NT2/D1 (cell line): ENCODE measurements at regions not wholly inside any gene's neighbourhood (a gene's known extent, or its start where the extent isn't known, plus 50 kb on each side); places are given as distances from the start of the nearest gene placed in this dataset.

Experiments
- YY1 ChIP-seq: IDR thresholded peaks from 2 replicates; pipeline ENCODE4 v1.6.1; 2011; ENCODE audit not compliant: insufficient read length, insufficient read depth
- ZNF274 ChIP-seq: IDR thresholded peaks from 2 replicates; pipeline ENCODE4 v1.6.1; 2011; ENCODE audit warnings: mild to moderate bottlenecking, low read depth, low read length

DNA sequence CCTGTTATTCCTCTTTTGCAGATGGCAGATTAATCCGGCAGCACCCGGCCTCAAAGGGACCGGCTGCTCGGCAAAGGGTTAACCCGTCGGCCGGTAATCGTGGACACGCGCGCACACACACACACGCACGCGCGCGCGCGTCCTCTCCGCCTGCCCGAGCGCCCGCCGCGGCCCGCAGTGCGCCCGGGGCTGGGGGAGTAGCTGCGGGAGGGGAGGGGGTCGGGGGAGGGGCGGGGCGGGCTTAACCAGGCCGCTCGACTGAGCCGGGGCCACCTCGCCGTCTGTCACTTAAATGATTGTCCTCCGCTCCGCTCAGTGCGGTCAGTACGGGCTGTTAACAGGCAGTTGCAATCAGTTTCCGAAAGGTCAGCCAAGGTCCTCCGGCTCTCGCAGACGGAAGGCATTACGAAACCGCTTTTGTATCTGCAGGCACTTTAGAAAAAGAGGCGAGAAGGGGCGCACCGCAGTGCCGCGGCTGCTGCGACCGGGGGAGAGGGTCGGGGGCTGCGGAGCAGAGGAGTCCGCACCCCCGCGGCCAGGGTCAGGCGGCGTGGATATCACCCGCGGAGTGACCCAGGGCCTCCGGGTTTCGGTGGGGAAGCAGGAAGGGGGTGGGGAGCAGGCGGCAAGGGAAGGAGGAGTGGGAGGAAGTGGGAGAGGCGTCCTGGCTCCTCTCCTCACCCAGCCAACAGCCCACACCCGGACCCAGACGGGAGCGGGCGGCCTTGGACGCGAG lies 57.3 kb upstream of the BCOR start:
- TF ChIP-seq YY1, result no peak
- TF ChIP-seq ZNF274, result no peak
